PC-9 (cell line): ENCODE measurements at regions not wholly inside any gene's neighbourhood (a gene's known extent, or its start where the extent isn't known, plus 50 kb on each side); places are given as distances from the start of the nearest gene placed in this dataset.

Source experiments
- BruUV-seq: library from RNA; stranded (reverse); fragments of 400-500 nt; replicated peaks from 2 replicates; lab custom pipeline; 2021; lab: Mats Ljungman, UMichigan
- CTCF ChIA-PET: fragments of 300-600 bp; sonication (Branson Sonifier 250); formaldehyde crosslinking; loops from one replicate; lab custom pipeline; 2022; ENCODE audit warnings: antibody characterized with exemption; lab: Charles Lee
- POLR2A ChIA-PET: fragments of 300-600 bp; sonication (Branson Sonifier 250); formaldehyde crosslinking; loops from one replicate; lab custom pipeline; 2022; ENCODE audit warnings: antibody characterized with exemption; ENCODE audit not compliant: unreplicated experiment; lab: Charles Lee
- DNase-seq, 2 experiments: peaks; one replicate each; pipeline versions ENCODE4 v3.0.0 to v3.0.0-alpha.2; 2015 to 2022; ENCODE audit warnings: mixed read lengths in 1 of 2
- H2AFZ ChIP-seq: fragments of 200-600 bp; sonication (generic); 2 replicates; pipeline ENCODE4 v1.8.1; 2017; ENCODE audit warnings: antibody characterized with exemption
- H3F3A ChIP-seq: fragments of 200-600 bp; sonication (generic); 2 replicates; pipeline ENCODE4 v1.8.1; 2017; ENCODE audit warnings: antibody characterized with exemption, mild to moderate bottlenecking, low read depth; ENCODE audit not compliant: insufficient read depth
- H3K27ac ChIP-seq: fragments of 200-600 bp; sonication (generic); 2 replicates; pipeline ENCODE4 v1.6.1; 2016; ENCODE audit warnings: mixed run types
- H3K27me3 ChIP-seq: fragments of 200-600 bp; sonication (generic); 2 replicates; pipeline ENCODE4 v1.6.1; 2016; ENCODE audit warnings: low read depth, mixed run types; ENCODE audit not compliant: insufficient read depth
- H3K36me3 ChIP-seq: fragments of 200-600 bp; sonication (generic); 2 replicates; pipeline ENCODE4 v1.6.1; 2016; ENCODE audit warnings: low read depth, mixed run types
- H3K4me1 ChIP-seq: fragments of 200-600 bp; sonication (generic); replicated peaks from 2 replicates; pipeline ENCODE4 v1.6.1; 2016; ENCODE audit warnings: mixed run types; ENCODE audit not compliant: insufficient read depth
- H3K4me2 ChIP-seq: fragments of 200-600 bp; sonication (generic); 2 replicates; pipeline ENCODE4 v1.6.1; 2017; ENCODE audit warnings: mixed run types
- H3K4me3 ChIP-seq: fragments of 200-600 bp; sonication (generic); 2 replicates; pipeline ENCODE4 v1.6.1; 2016; ENCODE audit warnings: mixed run types
- H3K79me2 ChIP-seq: fragments of 200-600 bp; sonication (generic); 2 replicates; pipeline ENCODE4 v1.6.1; 2017; ENCODE audit warnings: low read depth, mixed run types
- H3K9me2 ChIP-seq: fragments of 200-600 bp; sonication (generic); 2 replicates; pipeline ENCODE4 v1.8.1; 2017; ENCODE audit warnings: mild to moderate bottlenecking; ENCODE audit not compliant: insufficient read depth
- H3K9me3 ChIP-seq: fragments of 200-600 bp; sonication (generic); 2 replicates; pipeline ENCODE4 v1.8.1; 2016; ENCODE audit warnings: low read depth; ENCODE audit not compliant: insufficient read depth
- H4K20me1 ChIP-seq: fragments of 200-600 bp; sonication (generic); 2 replicates; pipeline ENCODE4 v1.8.1; 2017; ENCODE audit not compliant: insufficient read depth
- CTCF ChIP-seq: fragments of 200-600 bp; sonication (generic); conservative IDR thresholded peaks from 2 replicates; pipeline ENCODE4 v1.6.1; 2017; ENCODE audit warnings: mixed run types, antibody characterized with exemption, mild to moderate bottlenecking, moderate library complexity
- EZH2 ChIP-seq: fragments of 200-600 bp; sonication (generic); IDR thresholded peaks from 2 replicates; pipeline ENCODE4 v1.8.0; 2017; ENCODE audit warnings: antibody characterized with exemption, low read depth
- intact Hi-C: fragments of 100-400 bp; cut with micrococcal nuclease; formaldehyde crosslinking; loops from one replicate; pipeline ENCODE4 v1.10.0; 2022; ENCODE audit not compliant: unreplicated experiment

- Histone ChIP-seq H3F3A (no peaks in the 10 kb centered on the region), H3K4me2 (no peak overlapping the region), H3K36me3 (no peaks in the 10 kb centered on the region), H3K79me2 (no peaks in the 10 kb centered on the region), H3K4me1 (no peaks in the 10 kb centered on the region), H3K4me3 (no peak overlapping the region), H2AFZ (no peak overlapping the region), H3K27ac (no peak overlapping the region), H4K20me1 (no peaks in the 10 kb centered on the region), H3K9me2 (no peaks in the 10 kb centered on the region), H3K9me3 (no peaks in the 10 kb centered on the region), H3K27me3 (no peaks in the 10 kb centered on the region)
- CTCF ChIA-PET: no interaction called here
- no peak for TF ChIP-seq CTCF
- TF ChIP-seq EZH2: no peak
- POLR2A ChIA-PET: no interaction called here
- BruUV-seq: no TSS peak
- DNase-seq: no peak
- intact Hi-C loops: no loop called here
These were observed 133.0 kb upstream of the RASGEF1B start for GRCh38 chr4:81604683-81605218.

- no peaks in the 10 kb centered on the region for H3K36me3 ChIP-seq
- ChIA-PET CTCF (no interaction called here), POLR2A (no interaction called here)
- H3K79me2 ChIP-seq: no peaks in the 10 kb centered on the region
- H3F3A ChIP-seq: no peaks in the 10 kb centered on the region
- H3K9me2 ChIP-seq: no peaks in the 10 kb centered on the region
- intact Hi-C loops: no loop called here
- H3K4me3 ChIP-seq: no peak overlapping the region
- H3K4me1 ChIP-seq: no peaks in the 10 kb centered on the region
- BruUV-seq: no TSS peak
- H3K27ac ChIP-seq: no peak overlapping the region
- no peaks in the 10 kb centered on the region for H3K9me3 ChIP-seq
- H4K20me1 ChIP-seq: no peaks in the 10 kb centered on the region
- no peaks in the 10 kb centered on the region for H3K27me3 ChIP-seq
- DNase-seq: no peak
- no peak overlapping the region for H2AFZ ChIP-seq
- no peak overlapping the region for H3K4me2 ChIP-seq
- TF ChIP-seq EZH2 (no peak), CTCF (no peak)
These were observed 131.1 kb upstream of the RASGEF1B start for GRCh38 chr4:81602854-81603253.

GRCh38 chr4:81601358-81601694 is 129.6 kb upstream of the RASGEF1B start:
- H2AFZ ChIP-seq: no peak overlapping the region

More at GRCh38 chr4:81601358-81601694, 129.6 kb upstream of the RASGEF1B start:
- Histone ChIP-seq H3K4me3 (no peak overlapping the region), H3K79me2 (no peaks in the 10 kb centered on the region), H3K27ac (no peak overlapping the region), H3K9me3 (no peaks in the 10 kb centered on the region), H3F3A (no peaks in the 10 kb centered on the region), H4K20me1 (no peaks in the 10 kb centered on the region), H3K36me3 (no peaks in the 10 kb centered on the region), H3K4me1 (no peaks in the 10 kb centered on the region), H3K9me2 (no peaks in the 10 kb centered on the region), H3K4me2 (no peak overlapping the region), H3K27me3 (no peaks in the 10 kb centered on the region)
- CTCF ChIA-PET: no interaction called here
- DNase-seq: no peak
- BruUV-seq: no TSS peak
- intact Hi-C loops: no loop called here
- POLR2A ChIA-PET: interaction anchor here (0.7 kb wide), 1 partner anchor 168 kb away, joined by 12 read pairs; no protein-coding TSS in a partner anchor
- TF ChIP-seq CTCF: no peak
- no peak for TF ChIP-seq EZH2
